Heart left ventricle (tissue), 13 donors: ENCODE measurements at regions not wholly inside any gene's neighbourhood (a gene's known extent, or its start where the extent isn't known, plus 50 kb on each side); places are given as distances from the start of the nearest gene placed in this dataset.

ENCODE experiments used
- CTCF ChIP-seq, 12 donors: fragments of 200-600 bp; sonication (generic) in 4 of 12; IDR thresholded peaks; one replicate each; pipeline versions ENCODE4 v1.5.0 to v1.8.0; 2018 to 2022; ENCODE audit warnings: antibody characterized with exemption in 12 of 12, mild to moderate bottlenecking in 5 of 12
- POLR2A ChIP-seq, 2 donors: fragments of 450-650 bp; IDR thresholded peaks; one replicate each; pipeline ENCODE4 v1.6.1; 2017; ENCODE audit warnings: antibody characterized with exemption in 2 of 2, mild to moderate bottlenecking in 2 of 2, moderate library complexity in 2 of 2
- donor health status: ischemic (EF 13 %, LVEDD 7.1; RV severe dilation, severe dysfunction).
- donor health status: DM: no; HTN: yes; CAD: no.
- donor health status: DM: no; HTN: no; CAD: no.
- donor health status: ischemic (EF 25% LVEDD 6.9; RV normal size, moderate dysfunction).
- donor health status: ischemic (EF 25% LVEDD 5.7; RV mildly dilated, moderate dysfunction).
- donor health status: ischemic (EF 35%, LVEDD 5.7; RV mildly dilated, moderate dysfunction).
- donor health status: nonischemic (EF 11% LVEDD 7.7; RV severe dilation, severe dysfunction).
- donor health status: DM: yes; HTN: yes; CAD: no.
- donor health status: PGD.
- donor health status: ischemic (EF 29% LVEDD 5.4; RV normal size, mild dysfunction).
- donor health status: nonischemic (EF 23%, LVEDD 6.1; RV moderate dilation, normal function).

- no peak for TF ChIP-seq CTCF (IDR thresholded peaks at IDR 0.05)
- TF ChIP-seq POLR2A (IDR thresholded peaks at IDR 0.05), result no peak
These were observed 373.6 kb upstream of the CNTN3 start for GRCh38 chr3:74988095-74988494.
